ENCODE measurements at regions not wholly inside any gene's neighbourhood (a gene's known extent, or its start where the extent isn't known, plus 50 kb on each side); places are given as distances from the start of the nearest gene placed in this dataset.

DNA sequence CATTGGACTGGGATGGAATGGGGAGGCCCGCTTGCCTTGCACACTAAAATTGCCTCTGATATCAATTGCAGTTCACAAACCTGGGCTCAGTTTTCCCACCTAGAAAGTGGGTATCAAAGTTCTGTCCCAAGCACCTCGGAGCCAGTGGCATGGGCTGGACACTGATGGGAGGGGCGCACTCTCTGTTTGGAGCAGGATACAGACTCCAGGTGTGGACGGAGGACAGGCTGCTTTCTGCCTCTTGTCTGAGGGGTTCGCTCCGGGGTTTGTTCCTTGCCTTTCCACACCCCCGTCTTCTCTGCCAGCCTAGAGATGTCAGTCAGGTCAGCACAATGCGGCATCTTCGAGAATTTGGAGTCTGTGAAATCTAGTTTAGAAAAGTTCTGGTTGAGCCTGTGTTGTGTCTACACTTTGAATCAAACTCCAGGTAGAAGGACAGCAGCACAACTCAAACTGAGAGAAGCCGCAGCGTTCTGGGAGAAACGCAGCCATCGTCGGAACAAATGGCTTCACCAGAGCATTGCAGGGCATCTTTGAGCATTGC is 141.9 kb downstream of the TEX29 start:
- TF ChIP-seq CTCF (IDR thresholded peaks at IDR 0.05) (no peak), POLR2A (IDR thresholded peaks at IDR 0.05) (no peak)

Data from testis (tissue), 2 donors.